HCT116 (cell line): ENCODE measurements at regions not wholly inside any gene's neighbourhood (a gene's known extent, or its start where the extent isn't known, plus 50 kb on each side); places are given as distances from the start of the nearest gene placed in this dataset.

Source experiments
- ATAC-seq: fragments of 200-7000 bp; cut with Tn5 transposase; 2 replicates; pipeline ENCODE4 v1.9.1; 2020; ENCODE audit warnings: mild to moderate bottlenecking, moderate library complexity
- BruUV-seq: library from RNA; stranded (reverse); fragments of 400-500 nt; replicated peaks from 2 replicates; lab custom pipeline; 2021; lab: Mats Ljungman, UMichigan
- CTCF ChIA-PET: fragments of 300-600 bp; sonication (Branson Sonifier 250); formaldehyde crosslinking; loops from one replicate; lab custom pipeline; 2021; ENCODE audit warnings: antibody characterized with exemption; lab: Charles Lee
- POLR2A ChIA-PET: fragments of 300-600, 350-600 bp; sonication (Branson Sonifier 250); formaldehyde crosslinking; loops from one replicate; lab custom pipeline; 2021; ENCODE audit warnings: antibody characterized with exemption; lab: Charles Lee
- RAD21 ChIA-PET, 2 experiments: fragments of 300-600 bp; sonication (Branson Sonifier 250); formaldehyde crosslinking; loops; one replicate each; lab custom pipeline; 2023; ENCODE audit warnings: low total read pairs in 2 of 2; ENCODE audit not compliant: uncharacterized antibody in 2 of 2, unreplicated experiment in 2 of 2, low non-redundant PET in 1 of 2; lab: Charles Lee
- DNase-seq: peaks from one replicate; pipeline ENCODE4 v3.0.0-alpha.2; 2010; ENCODE audit warnings: low read depth, low spot score
- H2AFZ ChIP-seq: fragments of 200-600 bp; shearing (Covaris generic), sonication (generic); 2 replicates; pipeline ENCODE4 v1.6.1; 2017; ENCODE audit warnings: low read depth, mixed run types, mixed read lengths, antibody characterized with exemption, low read length; ENCODE audit not compliant: poor library complexity, severe bottlenecking
- H3K27ac ChIP-seq: 2 replicates; pipeline ENCODE4 v1.5.1; 2012; ENCODE audit warnings: low read depth, low read length
- H3K27me3 ChIP-seq: fragments of 200-600 bp; sonication (generic); 2 replicates; pipeline ENCODE4 v1.6.1; 2016; ENCODE audit warnings: mixed run types, low read length, mixed read lengths; ENCODE audit not compliant: insufficient read depth
- H3K36me3 ChIP-seq, 2 experiments: fragments of 200-500 bp in 1 of 2; fragments of 200-600 bp in 1 of 2; sonication (Bioruptor generic) in 1 of 2; sonication (generic) in 1 of 2; 2 replicates each; pipeline versions ENCODE4 v1.5.1 to v1.6.1; 2014 to 2016; ENCODE audit warnings: low read length in 2 of 2, inconsistent platforms in 1 of 2, mixed read lengths in 1 of 2, mixed run types in 1 of 2; ENCODE audit not compliant: insufficient read depth in 2 of 2, control insufficient read depth in 1 of 2
- H3K4me1 ChIP-seq, 2 experiments: fragments of 200-600 bp in 1 of 2; sonication (generic) in 1 of 2; 2 replicates each; pipeline versions ENCODE4 v1.5.1 to v1.6.1; 2012 to 2017; ENCODE audit warnings: low read length in 2 of 2, inconsistent platforms in 1 of 2, mild to moderate bottlenecking in 1 of 2, mixed read lengths in 1 of 2, mixed run types in 1 of 2, moderate library complexity in 1 of 2; ENCODE audit not compliant: insufficient read depth in 2 of 2, control insufficient read depth in 1 of 2
- H3K4me2 ChIP-seq: fragments of 200-600 bp; sonication (generic); 2 replicates; pipeline ENCODE4 v1.6.1; 2017; ENCODE audit warnings: mixed run types, low read length, mixed read lengths
- H3K4me3 ChIP-seq, 2 experiments: fragments of 200-600 bp in 1 of 2; sonication (generic) in 1 of 2; replicated peaks in 1 of 2; 2 replicates each; pipeline ENCODE4 v1.5.1; 2011 to 2016; ENCODE audit warnings: low read length in 2 of 2, control low read depth in 1 of 2, low read depth in 1 of 2, mild to moderate bottlenecking in 1 of 2, mixed read lengths in 1 of 2, mixed run types in 1 of 2
- H3K79me2 ChIP-seq: fragments of 200-600 bp; sonication (generic); 2 replicates; pipeline ENCODE4 v1.6.1; 2017; ENCODE audit warnings: mild to moderate bottlenecking, mixed run types, low read length, moderate library complexity, mixed read lengths; ENCODE audit not compliant: insufficient read depth
- H3K9ac ChIP-seq: fragments of 200-600 bp; sonication (generic); 2 replicates; pipeline ENCODE4 v1.6.1; 2016; ENCODE audit warnings: low read length, mixed read lengths
- H3K9me2 ChIP-seq: fragments of 200-600 bp; sonication (generic), shearing (Covaris generic); 2 replicates; pipeline ENCODE4 v1.6.1; 2017; ENCODE audit warnings: mixed run types, mild to moderate bottlenecking, moderate library complexity; ENCODE audit not compliant: insufficient read depth
- H3K9me3 ChIP-seq, 2 experiments: fragments of 200-500 bp in 1 of 2; fragments of 200-600 bp in 1 of 2; sonication (Bioruptor generic) in 1 of 2; sonication (generic) in 1 of 2; 2 replicates each; pipeline ENCODE4 v1.6.1; 2014 to 2017; ENCODE audit warnings: low read length in 2 of 2, mixed read lengths in 2 of 2, inconsistent platforms in 1 of 2, low read depth in 1 of 2, mild to moderate bottlenecking in 1 of 2, mixed run types in 1 of 2, moderate library complexity in 1 of 2; ENCODE audit not compliant: control insufficient read depth in 1 of 2, insufficient read depth in 1 of 2
- H4K20me1 ChIP-seq: fragments of 200-600 bp; sonication (generic), shearing (Covaris generic); 2 replicates; pipeline ENCODE4 v1.6.1; 2017; ENCODE audit warnings: mixed run types, mild to moderate bottlenecking, moderate library complexity; ENCODE audit not compliant: insufficient read depth
- ATF3 ChIP-seq: IDR thresholded peaks from 2 replicates; pipeline ENCODE4 v1.6.1; 2012
- CBX3 ChIP-seq: IDR thresholded peaks from 2 replicates; pipeline ENCODE4 v1.6.1; 2012; ENCODE audit warnings: low read depth
- EZH2 ChIP-seq: fragments of 200-600 bp; sonication (generic); IDR thresholded peaks from 2 replicates; pipeline ENCODE4 v1.6.1; 2017; ENCODE audit warnings: antibody characterized with exemption, mixed run types
- FOSL1 ChIP-seq: IDR thresholded peaks from 2 replicates; pipeline ENCODE4 v1.6.1; 2012; ENCODE audit warnings: low read depth
- JUND ChIP-seq: IDR thresholded peaks from 2 replicates; pipeline ENCODE4 v1.6.1; 2012
- POLR2A ChIP-seq: IDR thresholded peaks from 2 replicates; pipeline ENCODE4 v1.7.0; 2011; ENCODE audit warnings: borderline replicate concordance; ENCODE audit not compliant: insufficient read depth, insufficient read length; ENCODE audit errors: extremely low read depth
- POLR2AphosphoS5 ChIP-seq: IDR thresholded peaks from 2 replicates; pipeline ENCODE4 v1.6.1; 2011; ENCODE audit warnings: mild to moderate bottlenecking, low read depth, low read length, moderate library complexity
- REST ChIP-seq: IDR thresholded peaks from 2 replicates; pipeline ENCODE4 v1.6.1; 2012; ENCODE audit warnings: low read depth
- SP1 ChIP-seq: IDR thresholded peaks from 2 replicates; pipeline ENCODE4 v1.6.1; 2012; ENCODE audit warnings: low read depth
- SRF ChIP-seq: IDR thresholded peaks from 2 replicates; pipeline ENCODE4 v1.6.1; 2012; ENCODE audit warnings: low read depth
- TCF7L2 ChIP-seq: IDR thresholded peaks from 2 replicates; pipeline ENCODE4 v1.7.0; 2011; ENCODE audit warnings: borderline replicate concordance, inconsistent platforms; ENCODE audit not compliant: insufficient read depth, insufficient read length; ENCODE audit errors: extremely low read depth
- ZBTB33 ChIP-seq: IDR thresholded peaks from 2 replicates; pipeline ENCODE4 v1.6.1; 2011; ENCODE audit warnings: mild to moderate bottlenecking, low read length, moderate library complexity; ENCODE audit not compliant: insufficient replicate concordance; ENCODE audit errors: extremely low read depth
- ZFX ChIP-seq: fragments of 450-650 bp; IDR thresholded peaks from 2 replicates; pipeline ENCODE4 v1.6.1; 2017
- ZNF274 ChIP-seq: fragments of 200-500 bp; sonication (Bioruptor generic); IDR thresholded peaks from 2 replicates; pipeline ENCODE4 v1.6.1; 2014; ENCODE audit warnings: mild to moderate bottlenecking, low read depth, low read length, inconsistent platforms
- intact Hi-C: fragments of 100-400 bp; cut with micrococcal nuclease; formaldehyde crosslinking; loops from 2 replicates; pipeline ENCODE4 v1.10.0; 2022

GRCh38 chr21:15446223-15446622, 283.6 kb upstream of the USP25 start:
- no peak overlapping the region for H2AFZ ChIP-seq
- RAD21 ChIA-PET: no interaction called here
- no peaks in the 10 kb centered on the region for H3K4me1 ChIP-seq
- H3K4me3 ChIP-seq: no peak overlapping the region
- H3K9ac ChIP-seq: no peak overlapping the region
- no peaks in the 10 kb centered on the region for H3K27me3 ChIP-seq
- intact Hi-C loops: no loop called here
- no peak overlapping the region for H3K27ac ChIP-seq
- no peaks in the 10 kb centered on the region for H3K79me2 ChIP-seq
- ATAC-seq (no peak), DNase-seq (no peak)
- no peaks in the 10 kb centered on the region for H3K36me3 ChIP-seq
- no peaks in the 10 kb centered on the region for H3K9me2 ChIP-seq
- H3K4me2 ChIP-seq: no peak overlapping the region
- BruUV-seq: no TSS peak
- no peaks in the 10 kb centered on the region for H4K20me1 ChIP-seq
- TF ChIP-seq EZH2: no peak
- no peak for TF ChIP-seq REST
- TF ChIP-seq POLR2A: no peak
- TF ChIP-seq ZFX: no peak
- TF ChIP-seq ZNF274: no peak
- no peak for TF ChIP-seq ZBTB33
- TF ChIP-seq ATF3: no peak
- no peak for TF ChIP-seq FOSL1
- no peak for TF ChIP-seq SRF
- TF ChIP-seq JUND: no peak
- no peak for TF ChIP-seq TCF7L2
- TF ChIP-seq POLR2AphosphoS5: no peak
- no peak for TF ChIP-seq SP1
- TF ChIP-seq CBX3: no peak
- TF ChIP-seq, all 23 proteins: peak for 0
- no peaks in the 10 kb centered on the region for H3K9me3 ChIP-seq
- ChIA-PET CTCF (no interaction called here), POLR2A (no interaction called here)
